ENCODE measurements at regions not wholly inside any gene's neighbourhood (a gene's known extent, or its start where the extent isn't known, plus 50 kb on each side); places are given as distances from the start of the nearest gene placed in this dataset.

DNA sequence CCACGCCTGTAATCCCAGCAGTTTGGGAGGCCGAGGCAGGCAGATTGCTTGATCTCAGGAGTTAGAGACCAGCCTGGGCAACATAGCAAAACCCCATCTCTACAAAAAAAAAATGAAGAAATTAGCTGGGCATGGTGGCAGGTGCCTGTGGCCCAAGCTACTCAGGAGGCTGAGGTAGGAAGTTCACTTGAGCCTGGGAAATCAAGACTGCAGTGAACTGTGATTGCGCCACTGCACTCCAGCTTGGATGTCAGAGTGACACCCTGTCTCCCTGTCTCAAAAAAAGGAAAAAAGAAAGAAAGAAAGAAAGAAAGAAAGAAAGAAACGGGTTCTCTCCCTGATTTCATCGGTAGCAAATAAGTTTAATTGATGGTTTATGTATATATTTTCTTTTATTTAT is 64.6 kb upstream of the ESX1 start:
- Histone ChIP-seq H3K4me1 (ENCODE audit: control insufficient read depth in 2 of 2, insufficient read depth in 1 of 2, low read depth in 1 of 2, low read length in 2 of 2) (no peaks in the 10 kb centered on the region), H3K23ac (ENCODE audit: low read depth, low read length, poor library complexity) (no peak overlapping the region), H2BK15ac (ENCODE audit: low read length) (no peak overlapping the region), H2AK5ac (ENCODE audit: low read depth, low read length) (no peak overlapping the region), H3K4ac (ENCODE audit: low read length) (no peak overlapping the region), H2AFZ (ENCODE audit: low read length) (no peak overlapping the region), H3K9me3 (replicated peaks in 1 of 2; ENCODE audit: control insufficient read depth in 2 of 2, insufficient read depth in 1 of 2, low read depth in 1 of 2, low read length in 2 of 2) (no peaks in the 10 kb centered on the region), H3K27ac (replicated peaks; ENCODE audit: low read length) (no peak overlapping the region), H3K9ac (ENCODE audit: low read depth, low read length, poor library complexity) (no peak overlapping the region), H4K8ac (ENCODE audit: low read depth, low read length) (no peak overlapping the region), H3K36me3 (replicated peaks in 1 of 2; ENCODE audit: control insufficient read depth in 2 of 2, insufficient read depth in 2 of 2, low read length in 2 of 2) (no peaks in the 10 kb centered on the region), H3K79me1 (ENCODE audit: low read depth, low read length) (no peaks in the 10 kb centered on the region), H3K4me3 (ENCODE audit: low read length in 2 of 2) (no peak overlapping the region), H2BK120ac (ENCODE audit: low read depth, low read length) (no peak overlapping the region), H4K91ac (ENCODE audit: low read depth, low read length, poor library complexity) (no peak overlapping the region), H3K18ac (ENCODE audit: low read length) (no peak overlapping the region), H2BK5ac (ENCODE audit: low read length) (no peak overlapping the region), H2BK12ac (ENCODE audit: low read length) (no peak overlapping the region), H3K27me3 (ENCODE audit: control insufficient read depth in 3 of 3, insufficient read depth in 3 of 3, low read depth in 1 of 3, low read length in 3 of 3) (peaks cover 0 to 8% (median 0%) of the 10 kb centered on the region in 3 experiments), H3K14ac (ENCODE audit: low read length) (no peak overlapping the region), H3K4me2 (ENCODE audit: insufficient read depth, low read length, poor library complexity, severe bottlenecking) (no peak overlapping the region)
- WGBS, 2 donors (ENCODE audit: extremely low coverage in 2 of 2, insufficient read length in 2 of 2, insufficient replicate concordance in 1 of 2): no CpG with 5 or more reads among the region's 5 CpGs
- no peak for DNase-seq (ENCODE audit: low spot score)

DNA sequence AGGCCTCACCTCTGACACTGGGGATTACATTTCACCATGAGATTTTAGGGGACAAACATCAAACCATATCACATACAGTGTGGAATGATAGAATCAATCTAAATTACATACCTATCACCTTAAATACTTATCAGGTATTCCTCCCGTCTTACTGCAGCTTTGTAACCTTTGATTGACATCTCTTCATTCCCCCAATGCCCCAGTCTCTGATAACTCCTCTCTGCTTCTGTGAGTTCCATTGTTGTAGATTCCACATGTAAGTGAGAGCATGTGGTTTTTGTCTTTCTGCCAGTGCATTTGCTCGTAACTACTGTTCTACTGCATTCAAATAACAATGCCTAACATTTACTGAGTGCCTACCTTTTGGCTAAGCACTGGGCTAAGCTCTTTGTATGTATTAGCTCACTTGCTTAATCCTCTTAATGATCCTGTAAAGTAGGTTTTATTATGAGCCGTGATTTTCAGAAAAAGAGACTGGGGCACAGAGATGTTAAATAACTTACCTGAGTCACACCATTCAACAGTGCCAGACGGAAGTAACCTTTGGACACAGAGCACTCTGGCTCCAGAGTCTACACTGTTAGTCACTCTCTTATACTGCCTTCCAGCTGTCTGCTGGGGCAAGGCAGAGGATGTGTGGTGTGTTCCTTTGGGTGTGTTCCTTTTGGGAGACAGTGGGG is 63.7 kb upstream of the ESX1 start:
- Histone ChIP-seq H3K79me1 (ENCODE audit: low read depth, low read length) (no peaks in the 10 kb centered on the region), H3K36me3 (replicated peaks in 1 of 2; ENCODE audit: control insufficient read depth in 2 of 2, insufficient read depth in 2 of 2, low read length in 2 of 2) (no peaks in the 10 kb centered on the region), H2AK5ac (ENCODE audit: low read depth, low read length) (no peak overlapping the region), H3K9ac (ENCODE audit: low read depth, low read length, poor library complexity) (no peak overlapping the region), H2BK5ac (ENCODE audit: low read length) (no peak overlapping the region), H3K18ac (ENCODE audit: low read length) (no peak overlapping the region), H2AFZ (ENCODE audit: low read length) (no peak overlapping the region), H3K23ac (ENCODE audit: low read depth, low read length, poor library complexity) (no peak overlapping the region), H3K4ac (ENCODE audit: low read length) (no peak overlapping the region), H2BK12ac (ENCODE audit: low read length) (no peak overlapping the region), H3K14ac (ENCODE audit: low read length) (no peak overlapping the region), H2BK120ac (ENCODE audit: low read depth, low read length) (no peak overlapping the region), H3K4me2 (ENCODE audit: insufficient read depth, low read length, poor library complexity, severe bottlenecking) (no peak overlapping the region), H4K91ac (ENCODE audit: low read depth, low read length, poor library complexity) (no peak overlapping the region), H3K9me3 (replicated peaks in 1 of 2; ENCODE audit: control insufficient read depth in 2 of 2, insufficient read depth in 1 of 2, low read depth in 1 of 2, low read length in 2 of 2) (no peaks in the 10 kb centered on the region), H3K4me3 (ENCODE audit: low read length in 2 of 2) (no peak overlapping the region), H2BK15ac (ENCODE audit: low read length) (no peak overlapping the region), H3K4me1 (ENCODE audit: control insufficient read depth in 2 of 2, insufficient read depth in 1 of 2, low read depth in 1 of 2, low read length in 2 of 2) (no peaks in the 10 kb centered on the region), H3K27ac (replicated peaks; ENCODE audit: low read length) (no peak overlapping the region), H4K8ac (ENCODE audit: low read depth, low read length) (no peak overlapping the region), H3K27me3 (ENCODE audit: control insufficient read depth in 3 of 3, insufficient read depth in 3 of 3, low read depth in 1 of 3, low read length in 3 of 3) (peaks cover 0 to 8% (median 0%) of the 10 kb centered on the region in 3 experiments)
- DNase-seq (ENCODE audit: low spot score): no peak
- WGBS, 2 donors (ENCODE audit: extremely low coverage in 2 of 2, insufficient read length in 2 of 2, insufficient replicate concordance in 1 of 2): no CpG with 5 or more reads among the region's 4 CpGs

DNA sequence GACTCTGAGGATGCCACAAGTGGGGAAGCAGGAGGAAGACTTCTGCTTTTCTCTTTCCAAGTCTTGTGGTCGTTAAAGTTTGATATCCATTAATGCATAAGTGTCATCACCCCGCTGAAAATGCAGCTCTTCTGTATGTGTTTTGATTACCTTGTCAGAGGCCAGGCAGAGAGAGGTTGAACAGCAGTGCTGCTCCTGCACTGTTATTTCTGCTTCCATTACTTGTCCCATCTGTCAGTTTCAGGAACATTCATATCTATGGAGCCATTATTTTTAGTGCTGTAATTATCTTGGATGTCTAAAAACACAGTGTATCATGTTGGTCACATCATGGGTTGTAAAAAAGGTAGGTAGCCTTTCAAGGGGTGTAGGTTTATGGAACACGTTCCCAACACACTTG is 62.0 kb upstream of the ESX1 start:
- no peaks in the 10 kb centered on the region for H3K36me3 ChIP-seq (replicated peaks in 1 of 2; ENCODE audit: control insufficient read depth in 2 of 2, insufficient read depth in 2 of 2, low read length in 2 of 2)
- no peaks in the 10 kb centered on the region for H3K79me1 ChIP-seq (ENCODE audit: low read depth, low read length)
- H4K91ac ChIP-seq (ENCODE audit: low read depth, low read length, poor library complexity): no peak overlapping the region
- DNase-seq (ENCODE audit: low spot score): no peak
- H3K9ac ChIP-seq (ENCODE audit: low read depth, low read length, poor library complexity): no peak overlapping the region
- no peaks in the 10 kb centered on the region for H3K4me1 ChIP-seq (ENCODE audit: control insufficient read depth in 2 of 2, insufficient read depth in 1 of 2, low read depth in 1 of 2, low read length in 2 of 2)
- H2BK12ac ChIP-seq (ENCODE audit: low read length): no peak overlapping the region
- no peak overlapping the region for H4K8ac ChIP-seq (ENCODE audit: low read depth, low read length)
- no peak overlapping the region for H2BK120ac ChIP-seq (ENCODE audit: low read depth, low read length)
- H3K4me3 ChIP-seq (ENCODE audit: low read length in 2 of 2): no peak overlapping the region
- H3K23ac ChIP-seq (ENCODE audit: low read depth, low read length, poor library complexity): no peak overlapping the region
- H3K27ac ChIP-seq (replicated peaks; ENCODE audit: low read length): no peak overlapping the region
- no CpG with 5 or more reads among the region's 3 CpGs for WGBS, 2 donors (ENCODE audit: extremely low coverage in 2 of 2, insufficient read length in 2 of 2, insufficient replicate concordance in 1 of 2)
- H3K27me3 ChIP-seq (ENCODE audit: control insufficient read depth in 3 of 3, insufficient read depth in 3 of 3, low read depth in 1 of 3, low read length in 3 of 3): no peaks in the 10 kb centered on the region
- no peak overlapping the region for H2BK5ac ChIP-seq (ENCODE audit: low read length)
- H3K4me2 ChIP-seq (ENCODE audit: insufficient read depth, low read length, poor library complexity, severe bottlenecking): no peak overlapping the region
- no peaks in the 10 kb centered on the region for H3K9me3 ChIP-seq (replicated peaks in 1 of 2; ENCODE audit: control insufficient read depth in 2 of 2, insufficient read depth in 1 of 2, low read depth in 1 of 2, low read length in 2 of 2)
- no peak overlapping the region for H2AK5ac ChIP-seq (ENCODE audit: low read depth, low read length)
- H2AFZ ChIP-seq (ENCODE audit: low read length): no peak overlapping the region
- H3K14ac ChIP-seq (ENCODE audit: low read length): no peak overlapping the region
- H3K18ac ChIP-seq (ENCODE audit: low read length): no peak overlapping the region
- no peak overlapping the region for H3K4ac ChIP-seq (ENCODE audit: low read length)
- no peak overlapping the region for H2BK15ac ChIP-seq (ENCODE audit: low read length)

DNA sequence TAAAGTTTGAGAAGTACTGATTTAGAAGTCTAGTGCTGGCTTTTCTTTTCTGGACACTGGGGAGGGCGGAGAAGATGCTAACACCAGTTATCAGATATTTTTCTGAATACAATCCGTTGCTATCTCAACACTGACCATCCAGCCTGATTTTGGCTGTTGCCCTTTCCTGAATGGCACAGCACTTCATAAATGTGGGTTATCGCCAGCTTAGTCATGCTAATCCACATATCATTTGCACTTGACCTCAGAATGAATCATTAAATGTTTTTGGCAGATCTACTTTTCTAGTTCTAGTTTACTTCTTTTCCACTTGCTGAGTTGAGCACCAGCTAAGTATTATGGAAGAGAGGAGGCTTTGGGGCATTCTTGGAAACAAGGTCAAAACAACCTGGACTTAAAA is 60.8 kb upstream of the ESX1 start:
- no CpG with 5 or more reads among the region's 3 CpGs for WGBS, 2 donors (ENCODE audit: extremely low coverage in 2 of 2, insufficient read length in 2 of 2, insufficient replicate concordance in 1 of 2)
- no peak overlapping the region for H3K23ac ChIP-seq (ENCODE audit: low read depth, low read length, poor library complexity)
- no peaks in the 10 kb centered on the region for H3K9me3 ChIP-seq (replicated peaks in 1 of 2; ENCODE audit: control insufficient read depth in 2 of 2, insufficient read depth in 1 of 2, low read depth in 1 of 2, low read length in 2 of 2)
- H3K14ac ChIP-seq (ENCODE audit: low read length): no peak overlapping the region
- H2BK15ac ChIP-seq (ENCODE audit: low read length): no peak overlapping the region
- H3K4me2 ChIP-seq (ENCODE audit: insufficient read depth, low read length, poor library complexity, severe bottlenecking): no peak overlapping the region
- no peak overlapping the region for H2BK120ac ChIP-seq (ENCODE audit: low read depth, low read length)
- no peaks in the 10 kb centered on the region for H3K36me3 ChIP-seq (replicated peaks in 1 of 2; ENCODE audit: control insufficient read depth in 2 of 2, insufficient read depth in 2 of 2, low read length in 2 of 2)
- no peak overlapping the region for H2BK5ac ChIP-seq (ENCODE audit: low read length)
- H3K18ac ChIP-seq (ENCODE audit: low read length): no peak overlapping the region
- H3K4me1 ChIP-seq (ENCODE audit: control insufficient read depth in 2 of 2, insufficient read depth in 1 of 2, low read depth in 1 of 2, low read length in 2 of 2): no peaks in the 10 kb centered on the region
- no peaks in the 10 kb centered on the region for H3K27me3 ChIP-seq (ENCODE audit: control insufficient read depth in 3 of 3, insufficient read depth in 3 of 3, low read depth in 1 of 3, low read length in 3 of 3)
- H3K4me3 ChIP-seq (ENCODE audit: low read length in 2 of 2): no peak overlapping the region
- H4K8ac ChIP-seq (ENCODE audit: low read depth, low read length): no peak overlapping the region
- no peak overlapping the region for H2AFZ ChIP-seq (ENCODE audit: low read length)
- no peak for DNase-seq (ENCODE audit: low spot score)
- no peaks in the 10 kb centered on the region for H3K79me1 ChIP-seq (ENCODE audit: low read depth, low read length)
- no peak overlapping the region for H2AK5ac ChIP-seq (ENCODE audit: low read depth, low read length)
- H3K4ac ChIP-seq (ENCODE audit: low read length): no peak overlapping the region
- H3K27ac ChIP-seq (replicated peaks; ENCODE audit: low read length): no peak overlapping the region
- H4K91ac ChIP-seq (ENCODE audit: low read depth, low read length, poor library complexity): no peak overlapping the region
- H2BK12ac ChIP-seq (ENCODE audit: low read length): no peak overlapping the region
- no peak overlapping the region for H3K9ac ChIP-seq (ENCODE audit: low read depth, low read length, poor library complexity)

All from neuronal stem cell (in vitro differentiated cells).